Heart right ventricle (tissue), 16 donors: ENCODE measurements at regions not wholly inside any gene's neighbourhood (a gene's known extent, or its start where the extent isn't known, plus 50 kb on each side); places are given as distances from the start of the nearest gene placed in this dataset.

ENCODE experiments used
- ATAC-seq, 8 donors: fragments of 200-7000 bp; cut with Tn5 transposase; one replicate each; pipeline ENCODE4 v1.9.1; 2020; ENCODE audit warnings: mild to moderate bottlenecking in 8 of 8, moderate library complexity in 8 of 8, moderate number of reproducible peaks in 1 of 8
- DNase-seq, 2 donors: peaks; one replicate each; pipeline ENCODE4 v3.0.0-alpha.2; 2020
- H3K27ac ChIP-seq, 10 donors: fragments of 200-600 bp; sonication (generic) in 2 of 10; one replicate each; pipeline versions ENCODE4 v1.5.0 to v1.8.0; 2020 to 2022; ENCODE audit warnings: mild to moderate bottlenecking in 3 of 10
- H3K27me3 ChIP-seq, 7 donors: fragments of 200-600 bp; one replicate each; pipeline ENCODE4 v1.8.0; 2021 to 2022; ENCODE audit warnings: mild to moderate bottlenecking in 2 of 7
- H3K36me3 ChIP-seq, 9 donors: fragments of 200-600 bp; sonication (generic) in 1 of 9; one replicate each; pipeline versions ENCODE4 v1.5.0 to v1.8.0; 2020 to 2022; ENCODE audit warnings: mild to moderate bottlenecking in 2 of 9
- H3K4me1 ChIP-seq, 9 donors: fragments of 200-600 bp; sonication (generic) in 1 of 9; one replicate each; pipeline versions ENCODE4 v1.5.0 to v1.8.0; 2020 to 2022; ENCODE audit warnings: mild to moderate bottlenecking in 4 of 9
- H3K4me3 ChIP-seq, 10 donors: fragments of 200-600 bp; sonication (generic) in 2 of 10; one replicate each; pipeline versions ENCODE4 v1.5.0 to v1.8.0; 2020 to 2022; ENCODE audit warnings: mild to moderate bottlenecking in 7 of 10, moderate library complexity in 2 of 10
- H3K9me3 ChIP-seq, 11 donors: fragments of 200-600 bp in 10 of 11; sonication (generic) in 2 of 11; one replicate each; pipeline versions ENCODE4 v1.5.0 to v1.8.0; 2013 to 2022; ENCODE audit warnings: mild to moderate bottlenecking in 2 of 11, control low read depth in 1 of 11, moderate library complexity in 1 of 11
- CTCF ChIP-seq, 9 donors: fragments of 200-600 bp; sonication (generic) in 2 of 9; IDR thresholded peaks; one replicate each; pipeline versions ENCODE4 v1.5.0 to v1.8.0; 2021 to 2022; ENCODE audit warnings: antibody characterized with exemption in 9 of 9, mild to moderate bottlenecking in 5 of 9, moderate library complexity in 1 of 9
- WGBS, 2 donors: extraction: QIAGEN DNeasy Blood & Tissue Kit; methylation state at CpG; one replicate each; pipeline ENCODE4 v1.1.7; 2013; ENCODE audit warnings: inconsistent platforms in 1 of 2; 5-methylcytosine and 5-hydroxymethylcytosine counted together
- intact Hi-C, 10 donors: fragments of 100-400 bp; cut with DNase I; formaldehyde crosslinking; loops; one replicate each; pipeline versions ENCODE4 v1.11.1 to v1.14.2; 2022
- donor health status: Arrhythmogenic right ventricular cardiomyopathy.
- donor health status: ischemic (EF 13 %, LVEDD 7.1; RV severe dilation, severe dysfunction).
- donor health status: healthy with polysubstance abuse.
- donor health status: DM: no; HTN: yes; CAD: no.
- donor health status: DM: no; HTN: no; CAD: no.
- donor health status: ischemic (EF 25% LVEDD 6.9; RV normal size, moderate dysfunction).
- donor health status: ischemic (EF 25% LVEDD 5.7; RV mildly dilated, moderate dysfunction).
- donor health status: healthy.
- donor health status: DM: yes; HTN: yes; CAD: no.
- donor health status: Ischemic cardiomyopathy.
- donor health status: ischemic (EF 35%, LVEDD 5.7; RV mildly dilated, moderate dysfunction).
- donor health status: nonischemic (EF 11% LVEDD 7.7; RV severe dilation, severe dysfunction).
- donor health status: DM: yes; HTN: yes; CAD: no.
- donor health status: PGD.
- donor health status: ischemic (EF 29% LVEDD 5.4; RV normal size, mild dysfunction).
- donor health status: nonischemic (EF 23%, LVEDD 6.1; RV moderate dilation, normal function).

GRCh38 chr7:37504801-37505200 is 56.1 kb upstream of the ELMO1 start:
- no peaks in the 10 kb centered on the region for H3K9me3 ChIP-seq
- no peaks in the 10 kb centered on the region for H3K27me3 ChIP-seq
- H3K4me3 ChIP-seq, result no peak overlapping the region
- intact Hi-C loops, result loop anchor here in 3 of 10 donors (5.0 to 10.0 kb wide), 4 partner anchors 222 to 330 kb away; no protein-coding TSS in a partner anchor
- H3K27ac ChIP-seq, result peak overlapping the region in 1 of 10 donors; percentile 32
- no peaks in the 10 kb centered on the region for H3K36me3 ChIP-seq
- DNase-seq (no peak), ATAC-seq (peak in 4 of 8 donors; percentile 35 to 64 (median 60))
- peaks cover 0 to 21% (median 0%) of the 10 kb centered on the region in 9 donors for H3K4me1 ChIP-seq
- no peak for TF ChIP-seq CTCF (IDR thresholded peaks at IDR 0.05)

- Histone ChIP-seq H3K9me3 (no peaks in the 10 kb centered on the region), H3K27ac (no peak overlapping the region), H3K4me1 (peaks cover 0 to 21% (median 0%) of the 10 kb centered on the region in 9 donors), H3K27me3 (no peaks in the 10 kb centered on the region), H3K4me3 (no peak overlapping the region), H3K36me3 (no peaks in the 10 kb centered on the region)
- ATAC-seq, result no peak
- WGBS, 2 donors, result 73 to 81% methylated on average over 6 of the region's 6 CpGs
- no peak for TF ChIP-seq CTCF (IDR thresholded peaks at IDR 0.05)
- no peak for DNase-seq
- intact Hi-C loops, result loop anchor here in 3 of 10 donors (10.0 kb wide), 3 partner anchors 271 to 329 kb away; no protein-coding TSS in a partner anchor
Observed at GRCh38 chr7:37505750-37506353, 57.2 kb upstream of the ELMO1 start.

- Histone ChIP-seq H3K4me3 (no peak overlapping the region), H3K27me3 (no peaks in the 10 kb centered on the region), H3K4me1 (peaks cover 0 to 32% (median 3%) of the 10 kb centered on the region in 9 donors), H3K27ac (no peak overlapping the region), H3K9me3 (no peaks in the 10 kb centered on the region), H3K36me3 (no peaks in the 10 kb centered on the region)
- WGBS, 2 donors, result 73 to 76% methylated on average over 3 of the region's 3 CpGs
- intact Hi-C loops, result loop anchor here in 3 of 10 donors (10.0 kb wide), 3 partner anchors 273 to 327 kb away; no protein-coding TSS in a partner anchor
- ATAC-seq, result no peak
- TF ChIP-seq CTCF (IDR thresholded peaks at IDR 0.05), result no peak
- DNase-seq, result no peak
Observed at GRCh38 chr7:37508118-37508517, 59.5 kb upstream of the ELMO1 start.

GRCh38 chr7:37510043-37510634 is 61.5 kb upstream of the ELMO1 start:
- TF ChIP-seq CTCF (IDR thresholded peaks at IDR 0.05), result peak; percentile 48 to 79 (median 67)
- DNase-seq (no peak), ATAC-seq (no peak)
- Histone ChIP-seq H3K4me1 (peaks cover 0 to 28% (median 3%) of the 10 kb centered on the region in 9 donors), H3K27me3 (no peaks in the 10 kb centered on the region), H3K9me3 (no peaks in the 10 kb centered on the region), H3K4me3 (no peak overlapping the region), H3K27ac (no peak overlapping the region), H3K36me3 (no peaks in the 10 kb centered on the region)
- 90 to 91% methylated on average over 3 of the region's 3 CpGs for WGBS, 2 donors
- intact Hi-C loops, result loop anchor here in 4 of 10 donors (5.0 to 10.0 kb wide), 5 partner anchors 228 to 325 kb away; no protein-coding TSS in a partner anchor
